HepG2 (cell line): ENCODE measurements at regions not wholly inside any gene's neighbourhood (a gene's known extent, or its start where the extent isn't known, plus 50 kb on each side); places are given as distances from the start of the nearest gene placed in this dataset.

ENCODE experiments used
- ATAC-seq: fragments of 200-7000 bp; cut with Tn5 transposase; 3 replicates; pipeline ENCODE4 v1.9.1; 2020; ENCODE audit warnings: mild to moderate bottlenecking, moderate library complexity
- BruUV-seq: library from RNA; stranded (reverse); fragments of 400-500 nt; replicated peaks from 2 replicates; lab custom pipeline; 2021; lab: Mats Ljungman, UMichigan
- CTCF ChIA-PET: fragments of 300-600 bp; formaldehyde crosslinking; extraction: SDS; loops from one replicate; lab custom pipeline; 2021; ENCODE audit warnings: low total read pairs, inconsistent platforms, low intra/inter-chr PET ratio; lab: Yijun Ruan, JAX
- POLR2A ChIA-PET: fragments of 350-600 bp; sonication (Branson Sonifier 250); formaldehyde crosslinking; loops from one replicate; lab custom pipeline; 2020; ENCODE audit warnings: antibody characterized with exemption, inconsistent platforms; lab: Yijun Ruan, JAX
- DNase-seq: peaks from one replicate; pipeline ENCODE4 v3.0.0-alpha.2; 2015; ENCODE audit warnings: low spot score
- FAIRE-seq: peaks from 3 replicates; lab custom pipeline; 2011; peaks lifted over from hg19 to GRCh38; lab: Jason Lieb, UNC
- H2AFZ ChIP-seq: one replicate; pipeline ENCODE4 v1.6.1; 2011; ENCODE audit warnings: low read length, inconsistent platforms
- H3K27ac ChIP-seq: fragments of 300-600 bp; 3 replicates; pipeline ENCODE4 v1.8.0; 2011; ENCODE audit warnings: mixed run types, mild to moderate bottlenecking, mixed read lengths, low read length, inconsistent platforms; ENCODE audit not compliant: insufficient read depth; ENCODE audit errors: extremely low read length
- H3K27me3 ChIP-seq, 2 experiments: fragments of 200-600 bp in 1 of 2; 2 replicates in 1 of 2; 3 replicates in 1 of 2; pipeline versions ENCODE4 v1.6.0 to v1.8.0; 2011; ENCODE audit warnings: low read length in 2 of 2, mild to moderate bottlenecking in 2 of 2, moderate library complexity in 2 of 2, inconsistent platforms in 1 of 2; ENCODE audit not compliant: insufficient read depth in 2 of 2, control insufficient read depth in 1 of 2
- H3K36me3 ChIP-seq, 2 experiments: fragments of 200-600 bp in 1 of 2; replicated peaks in 1 of 2; 2 replicates in 1 of 2; 3 replicates in 1 of 2; pipeline versions ENCODE4 v1.5.1 to v1.8.0; 2011; ENCODE audit warnings: low read length in 2 of 2, inconsistent platforms in 1 of 2; ENCODE audit not compliant: insufficient read depth in 2 of 2, control insufficient read depth in 1 of 2
- H3K4me1 ChIP-seq: 2 replicates; pipeline ENCODE4 v1.5.1; 2012; ENCODE audit warnings: low read length, inconsistent platforms; ENCODE audit not compliant: insufficient read depth
- H3K4me2 ChIP-seq: 2 replicates; pipeline ENCODE4 v1.6.0; 2011; ENCODE audit warnings: low read depth, low read length, inconsistent platforms
- H3K4me3 ChIP-seq, 3 experiments: fragments of 200-600 bp in 1 of 3; sonication (generic), shearing (Covaris generic) in 1 of 3; replicated peaks in 1 of 3; 2 replicates each; pipeline ENCODE4 v1.5.1; 2011 to 2016; ENCODE audit warnings: low read length in 3 of 3, inconsistent platforms in 2 of 3, low read depth in 2 of 3, mild to moderate bottlenecking in 2 of 3, control low read depth in 1 of 3, mixed read lengths in 1 of 3; ENCODE audit not compliant: insufficient read depth in 1 of 3
- H3K79me2 ChIP-seq: one replicate; pipeline ENCODE4 v1.6.1; 2011; ENCODE audit warnings: low read length, inconsistent platforms; ENCODE audit not compliant: insufficient read depth
- H3K9ac ChIP-seq: 2 replicates; pipeline ENCODE4 v1.6.0; 2011; ENCODE audit warnings: mild to moderate bottlenecking, low read depth, low read length, inconsistent platforms; ENCODE audit not compliant: insufficient read depth
- H3K9me3 ChIP-seq: 2 replicates; pipeline ENCODE4 v1.5.1; 2012; ENCODE audit warnings: mild to moderate bottlenecking, low read length
- H4K20me1 ChIP-seq: 2 replicates; pipeline ENCODE4 v1.6.0; 2011; ENCODE audit warnings: inconsistent platforms, mild to moderate bottlenecking, low read length, moderate library complexity; ENCODE audit not compliant: insufficient read depth
- NONO ChIP-seq, 2 experiments: fragments of 450-650 bp in 1 of 2; sonication (generic) in 1 of 2; formaldehyde crosslinking in 1 of 2; IDR thresholded peaks in 1 of 2; conservative IDR thresholded peaks in 1 of 2; 2 replicates each; pipeline versions ENCODE4 v1.6.1 to v1.8.0; 2017 to 2022; ENCODE audit warnings: mild to moderate bottlenecking in 1 of 2, missing genetic modification reagents in 1 of 2, moderate library complexity in 1 of 2
- SMARCE1 ChIP-seq: fragments of 450-650 bp; IDR thresholded peaks from 2 replicates; pipeline ENCODE4 v1.6.1; 2017; ENCODE audit warnings: borderline replicate concordance
- SOX5 ChIP-seq: IDR thresholded peaks from 2 replicates; pipeline ENCODE4 v1.6.1; 2016; ENCODE audit warnings: borderline replicate concordance
- SUZ12 ChIP-seq: fragments of 150-350 bp; IDR thresholded peaks from 2 replicates; pipeline ENCODE4 v1.6.1; 2014; ENCODE audit warnings: low read depth, low read length
- TP53 ChIP-seq: sonication (generic); formaldehyde crosslinking; conservative IDR thresholded peaks from 2 replicates; pipeline ENCODE4 v1.4.0; 2020; ENCODE audit warnings: missing genetic modification reagents
- ZFP41 ChIP-seq: sonication (generic); formaldehyde crosslinking; IDR thresholded peaks from 2 replicates; pipeline ENCODE4 v1.4.0; 2020; ENCODE audit warnings: mild to moderate bottlenecking, missing genetic modification reagents, borderline replicate concordance
- ZNF496 ChIP-seq: sonication (generic); formaldehyde crosslinking; IDR thresholded peaks from 2 replicates; pipeline ENCODE4 v1.8.1; 2023; ENCODE audit warnings: mild to moderate bottlenecking, moderate library complexity, missing genetic modification reagents; ENCODE audit not compliant: insufficient replicate concordance
- ZNF713 ChIP-seq: sonication (generic); formaldehyde crosslinking; IDR thresholded peaks from 2 replicates; pipeline ENCODE4 v1.4.0; 2020; ENCODE audit warnings: mild to moderate bottlenecking, missing genetic modification reagents
- ZNF782 ChIP-seq: sonication (generic); formaldehyde crosslinking; IDR thresholded peaks from 2 replicates; pipeline ENCODE4 v1.4.0; 2020; ENCODE audit warnings: missing genetic modification reagents, mild to moderate bottlenecking, borderline replicate concordance
- WGBS: methylation state at CpG from one replicate; pipeline ENCODE4 v1.1.6; 2017; ENCODE audit warnings: low lambda C conversion rate; 5-methylcytosine and 5-hydroxymethylcytosine counted together
- in situ Hi-C: cut with HindIII; loops from 2 replicates; pipeline ENCODE4 v1.10.0; 2017; ENCODE audit warnings: low pct_unique_long_range_greater_than_20kb; ENCODE audit not compliant: extremely low pct_ligation_motif_present
- intact Hi-C: fragments of 100-400 bp; cut with micrococcal nuclease; formaldehyde crosslinking; loops from one replicate; pipeline ENCODE4 v1.10.0; 2022; ENCODE audit not compliant: unreplicated experiment
- TF ChIP-seq, protein P1 (sequence below): sonication (generic); formaldehyde crosslinking; IDR thresholded peaks from 2 replicates; pipeline ENCODE4 v1.5.0; 2020; ENCODE audit warnings: missing genetic modification reagents
- TF ChIP-seq, protein P2 (sequence below): sonication (generic); formaldehyde crosslinking; IDR thresholded peaks from 2 replicates; pipeline ENCODE4 v1.4.0; 2020; ENCODE audit warnings: missing genetic modification reagents
- TF ChIP-seq, protein P3 (sequence below): sonication (generic); formaldehyde crosslinking; IDR thresholded peaks from 2 replicates; pipeline ENCODE4 v1.5.0; 2020; ENCODE audit warnings: mild to moderate bottlenecking, low read depth, missing genetic modification reagents, borderline replicate concordance

DNA sequence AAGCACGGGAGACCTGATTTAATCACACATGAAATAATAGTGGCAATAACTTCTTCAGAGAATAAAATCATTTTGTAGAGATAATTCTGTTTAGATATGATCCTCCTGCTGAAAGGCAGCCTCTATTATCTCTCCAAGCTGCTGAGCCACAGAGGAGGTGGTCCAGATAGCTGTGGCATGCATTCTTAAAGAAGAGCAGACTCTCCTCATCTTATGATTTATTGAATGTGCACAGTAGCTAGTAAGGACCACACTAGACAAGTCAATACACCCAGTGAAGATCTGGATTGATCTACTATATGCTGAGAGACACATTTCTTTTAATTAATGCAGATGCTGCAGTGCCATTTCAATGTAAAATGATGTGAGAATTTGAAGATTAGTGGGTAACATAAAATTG lies 552.9 kb upstream of the ANO3 start:
- Histone ChIP-seq H3K9ac (no peak overlapping the region), H3K27me3 (no peaks in the 10 kb centered on the region), H4K20me1 (no peaks in the 10 kb centered on the region), H3K4me3 (no peak overlapping the region), H2AFZ (no peak overlapping the region), H3K9me3 (no peaks in the 10 kb centered on the region), H3K36me3 (no peaks in the 10 kb centered on the region), H3K4me2 (no peak overlapping the region), H3K27ac (no peak overlapping the region), H3K79me2 (no peaks in the 10 kb centered on the region), H3K4me1 (no peaks in the 10 kb centered on the region)
- TF ChIP-seq ZNF496 (CRISPR knock-in tag) (no peak), SMARCE1 (no peak), ZNF713 (no peak), TP53 (CRISPR knock-in tag) (no peak), NONO (IDR thresholded peaks at IDR 0.05) (no peak), NONO (CRISPR knock-in tag; conservative IDR thresholded peaks at IDR 0.05) (no peak), ZNF782 (CRISPR knock-in tag) (no peak), SUZ12 (no peak), SOX5 (CRISPR knock-in tag) (no peak), ZFP41 (CRISPR knock-in tag) (no peak)
- TF ChIP-seq, protein P1, sequence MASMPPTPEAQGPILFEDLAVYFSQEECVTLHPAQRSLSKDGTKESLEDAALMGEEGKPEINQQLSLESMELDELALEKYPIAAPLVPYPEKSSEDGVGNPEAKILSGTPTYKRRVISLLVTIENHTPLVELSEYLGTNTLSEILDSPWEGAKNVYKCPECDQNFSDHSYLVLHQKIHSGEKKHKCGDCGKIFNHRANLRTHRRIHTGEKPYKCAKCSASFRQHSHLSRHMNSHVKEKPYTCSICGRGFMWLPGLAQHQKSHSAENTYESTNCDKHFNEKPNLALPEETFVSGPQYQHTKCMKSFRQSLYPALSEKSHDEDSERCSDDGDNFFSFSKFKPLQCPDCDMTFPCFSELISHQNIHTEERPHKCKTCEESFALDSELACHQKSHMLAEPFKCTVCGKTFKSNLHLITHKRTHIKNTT (CRISPR knock-in tag), result no peak
- TF ChIP-seq, protein P2, sequence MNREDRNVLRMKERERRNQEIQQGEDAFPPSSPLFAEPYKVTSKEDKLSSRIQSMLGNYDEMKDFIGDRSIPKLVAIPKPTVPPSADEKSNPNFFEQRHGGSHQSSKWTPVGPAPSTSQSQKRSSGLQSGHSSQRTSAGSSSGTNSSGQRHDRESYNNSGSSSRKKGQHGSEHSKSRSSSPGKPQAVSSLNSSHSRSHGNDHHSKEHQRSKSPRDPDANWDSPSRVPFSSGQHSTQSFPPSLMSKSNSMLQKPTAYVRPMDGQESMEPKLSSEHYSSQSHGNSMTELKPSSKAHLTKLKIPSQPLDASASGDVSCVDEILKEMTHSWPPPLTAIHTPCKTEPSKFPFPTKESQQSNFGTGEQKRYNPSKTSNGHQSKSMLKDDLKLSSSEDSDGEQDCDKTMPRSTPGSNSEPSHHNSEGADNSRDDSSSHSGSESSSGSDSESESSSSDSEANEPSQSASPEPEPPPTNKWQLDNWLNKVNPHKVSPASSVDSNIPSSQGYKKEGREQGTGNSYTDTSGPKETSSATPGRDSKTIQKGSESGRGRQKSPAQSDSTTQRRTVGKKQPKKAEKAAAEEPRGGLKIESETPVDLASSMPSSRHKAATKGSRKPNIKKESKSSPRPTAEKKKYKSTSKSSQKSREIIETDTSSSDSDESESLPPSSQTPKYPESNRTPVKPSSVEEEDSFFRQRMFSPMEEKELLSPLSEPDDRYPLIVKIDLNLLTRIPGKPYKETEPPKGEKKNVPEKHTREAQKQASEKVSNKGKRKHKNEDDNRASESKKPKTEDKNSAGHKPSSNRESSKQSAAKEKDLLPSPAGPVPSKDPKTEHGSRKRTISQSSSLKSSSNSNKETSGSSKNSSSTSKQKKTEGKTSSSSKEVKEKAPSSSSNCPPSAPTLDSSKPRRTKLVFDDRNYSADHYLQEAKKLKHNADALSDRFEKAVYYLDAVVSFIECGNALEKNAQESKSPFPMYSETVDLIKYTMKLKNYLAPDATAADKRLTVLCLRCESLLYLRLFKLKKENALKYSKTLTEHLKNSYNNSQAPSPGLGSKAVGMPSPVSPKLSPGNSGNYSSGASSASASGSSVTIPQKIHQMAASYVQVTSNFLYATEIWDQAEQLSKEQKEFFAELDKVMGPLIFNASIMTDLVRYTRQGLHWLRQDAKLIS (CRISPR knock-in tag), result no peak
- TF ChIP-seq, protein P3, sequence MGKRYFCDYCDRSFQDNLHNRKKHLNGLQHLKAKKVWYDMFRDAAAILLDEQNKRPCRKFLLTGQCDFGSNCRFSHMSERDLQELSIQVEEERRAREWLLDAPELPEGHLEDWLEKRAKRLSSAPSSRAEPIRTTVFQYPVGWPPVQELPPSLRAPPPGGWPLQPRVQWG (CRISPR knock-in tag), result no peak
- BruUV-seq, result no TSS peak
- DNase-seq, result no peak
- in situ Hi-C loops (no loop called here), intact Hi-C loops (no loop called here)
- FAIRE-seq, result no peak
- 5% methylated on average over 1 of the region's 1 CpG for WGBS
- CTCF ChIA-PET, result no interaction called here
- POLR2A ChIA-PET, result no interaction called here
- no peak for ATAC-seq
